ENCODE measurements at regions not wholly inside any gene's neighbourhood (a gene's known extent, or its start where the extent isn't known, plus 50 kb on each side); places are given as distances from the start of the nearest gene placed in this dataset.

GRCh38 chr3:24781454-24781853 is 286.8 kb upstream of the THRB start:
- H3K27ac Mint-ChIP-seq: no peak overlapping the region
- no peaks in the 10 kb centered on the region for H3K36me3 Mint-ChIP-seq
- no peak for ATAC-seq
- no peaks in the 10 kb centered on the region for H3K4me1 Mint-ChIP-seq
- peaks cover 13% of the 10 kb centered on the region for H3K9me3 Mint-ChIP-seq
- DNase-seq (ENCODE audit: low spot score in 2 of 2): no peak
- H3K4me3 Mint-ChIP-seq: no peak overlapping the region

- ATAC-seq (no peak), DNase-seq (ENCODE audit: low spot score in 2 of 2) (no peak)
- Mint-ChIP-seq H3K4me3 (no peak overlapping the region), H3K4me1 (no peaks in the 10 kb centered on the region), H3K9me3 (no peaks in the 10 kb centered on the region), H3K27ac (no peak overlapping the region), H3K36me3 (no peaks in the 10 kb centered on the region)
Measured at GRCh38 chr3:24793896-24794295, 299.2 kb upstream of the THRB start.

- Mint-ChIP-seq H3K27ac (no peak overlapping the region), H3K4me3 (no peak overlapping the region), H3K36me3 (no peaks in the 10 kb centered on the region), H3K9me3 (peaks cover 4% of the 10 kb centered on the region), H3K4me1 (no peaks in the 10 kb centered on the region)
- DNase-seq (ENCODE audit: low spot score in 2 of 2): no peak
- no peak for ATAC-seq
Measured at GRCh38 chr3:24802614-24803013, 308.0 kb upstream of the THRB start.

- H3K36me3 Mint-ChIP-seq: no peaks in the 10 kb centered on the region
- no peak overlapping the region for H3K27ac Mint-ChIP-seq
- ATAC-seq: no peak
- H3K9me3 Mint-ChIP-seq: peaks cover 4% of the 10 kb centered on the region
- no peak overlapping the region for H3K4me3 Mint-ChIP-seq
- no peak for DNase-seq (ENCODE audit: low spot score in 2 of 2)
- H3K4me1 Mint-ChIP-seq: no peaks in the 10 kb centered on the region
Measured at GRCh38 chr3:24804095-24804494, 309.4 kb upstream of the THRB start.

- no peaks in the 10 kb centered on the region for H3K36me3 Mint-ChIP-seq
- H3K9me3 Mint-ChIP-seq: peaks cover 5% of the 10 kb centered on the region
- no peak overlapping the region for H3K27ac Mint-ChIP-seq
- ATAC-seq (no peak), DNase-seq (ENCODE audit: low spot score in 2 of 2) (no peak)
- no peaks in the 10 kb centered on the region for H3K4me1 Mint-ChIP-seq
- H3K4me3 Mint-ChIP-seq: no peak overlapping the region
Measured at GRCh38 chr3:24810881-24811280, 316.2 kb upstream of the THRB start.

GRCh38 chr3:24812116-24812515 is 317.5 kb upstream of the THRB start:
- Mint-ChIP-seq H3K4me3 (no peak overlapping the region), H3K36me3 (no peaks in the 10 kb centered on the region), H3K27ac (no peak overlapping the region), H3K4me1 (no peaks in the 10 kb centered on the region), H3K9me3 (peaks cover 7% of the 10 kb centered on the region)
- DNase-seq (ENCODE audit: low spot score in 2 of 2) (no peak), ATAC-seq (no peak)

- no peaks in the 10 kb centered on the region for H3K36me3 Mint-ChIP-seq
- H3K4me3 Mint-ChIP-seq: no peak overlapping the region
- peaks cover 16% of the 10 kb centered on the region for H3K9me3 Mint-ChIP-seq
- DNase-seq (ENCODE audit: low spot score in 2 of 2): no peak
- H3K27ac Mint-ChIP-seq: no peak overlapping the region
- no peaks in the 10 kb centered on the region for H3K4me1 Mint-ChIP-seq
- ATAC-seq: no peak
Measured at GRCh38 chr3:24818055-24818454, 323.4 kb upstream of the THRB start.

GRCh38 chr3:24828011-24828410 is 333.4 kb upstream of the THRB start:
- Mint-ChIP-seq H3K4me1 (peaks cover 4% of the 10 kb centered on the region), H3K4me3 (no peak overlapping the region), H3K27ac (no peak overlapping the region), H3K36me3 (no peaks in the 10 kb centered on the region), H3K9me3 (peaks cover 4% of the 10 kb centered on the region)
- DNase-seq (ENCODE audit: low spot score in 2 of 2) (no peak), ATAC-seq (no peak)

- no peak for ATAC-seq
- H3K4me1 Mint-ChIP-seq: peaks cover 4% of the 10 kb centered on the region
- H3K9me3 Mint-ChIP-seq: peaks cover 7% of the 10 kb centered on the region
- DNase-seq (ENCODE audit: low spot score in 2 of 2): no peak
- no peaks in the 10 kb centered on the region for H3K36me3 Mint-ChIP-seq
- no peak overlapping the region for H3K27ac Mint-ChIP-seq
- H3K4me3 Mint-ChIP-seq: no peak overlapping the region
Measured at GRCh38 chr3:24828551-24828950, 333.9 kb upstream of the THRB start.

GRCh38 chr3:24829011-24829581 is 334.4 kb upstream of the THRB start:
- H3K36me3 Mint-ChIP-seq: no peaks in the 10 kb centered on the region

GRCh38 chr3:24829629-24830229 is 335.1 kb upstream of the THRB start:
- H3K36me3 Mint-ChIP-seq: no peaks in the 10 kb centered on the region
- H3K4me3 Mint-ChIP-seq: no peak overlapping the region
- peaks cover 4% of the 10 kb centered on the region for H3K4me1 Mint-ChIP-seq
- DNase-seq (ENCODE audit: low spot score in 2 of 2): no peak
- no peak overlapping the region for H3K27ac Mint-ChIP-seq
- ATAC-seq: no peak
- H3K9me3 Mint-ChIP-seq: peaks cover 7% of the 10 kb centered on the region

More at GRCh38 chr3:24829011-24829581, 334.4 kb upstream of the THRB start:
- Mint-ChIP-seq H3K4me3 (no peak overlapping the region), H3K9me3 (peaks cover 7% of the 10 kb centered on the region), H3K27ac (no peak overlapping the region), H3K4me1 (peaks cover 4% of the 10 kb centered on the region)
- DNase-seq (ENCODE audit: low spot score in 2 of 2) (no peak), ATAC-seq (no peak)

GRCh38 chr3:24830230-24831152 is 335.8 kb upstream of the THRB start:
- no peak for DNase-seq (ENCODE audit: low spot score in 2 of 2)
- Mint-ChIP-seq H3K4me3 (no peak overlapping the region), H3K4me1 (peaks cover 4% of the 10 kb centered on the region), H3K9me3 (peaks cover 10% of the 10 kb centered on the region), H3K36me3 (no peaks in the 10 kb centered on the region), H3K27ac (no peak overlapping the region)
- ATAC-seq: no peak

- H3K9me3 Mint-ChIP-seq: peaks cover 10% of the 10 kb centered on the region
- H3K4me3 Mint-ChIP-seq: no peak overlapping the region
- peaks cover 4% of the 10 kb centered on the region for H3K4me1 Mint-ChIP-seq
- ATAC-seq (no peak), DNase-seq (ENCODE audit: low spot score in 2 of 2) (no peak)
- no peak overlapping the region for H3K27ac Mint-ChIP-seq
- H3K36me3 Mint-ChIP-seq: no peaks in the 10 kb centered on the region
Measured at GRCh38 chr3:24831221-24831620, 336.6 kb upstream of the THRB start.

- Mint-ChIP-seq H3K36me3 (no peaks in the 10 kb centered on the region), H3K4me3 (no peak overlapping the region), H3K4me1 (peaks cover 4% of the 10 kb centered on the region), H3K27ac (no peak overlapping the region), H3K9me3 (peaks cover 5% of the 10 kb centered on the region)
- ATAC-seq (no peak), DNase-seq (ENCODE audit: low spot score in 2 of 2) (no peak)
Measured at GRCh38 chr3:24832891-24833290, 338.2 kb upstream of the THRB start.

- DNase-seq (ENCODE audit: low spot score in 2 of 2) (no peak), ATAC-seq (no peak)
- Mint-ChIP-seq H3K9me3 (peaks cover 5% of the 10 kb centered on the region), H3K27ac (no peak overlapping the region), H3K4me1 (peaks cover 4% of the 10 kb centered on the region), H3K4me3 (no peak overlapping the region), H3K36me3 (no peaks in the 10 kb centered on the region)
Measured at GRCh38 chr3:24834442-24834841, 339.8 kb upstream of the THRB start.

GRCh38 chr3:24835510-24835909 is 340.9 kb upstream of the THRB start:
- DNase-seq (ENCODE audit: low spot score in 2 of 2) (no peak), ATAC-seq (no peak)
- H3K36me3 Mint-ChIP-seq: no peaks in the 10 kb centered on the region
- no peaks in the 10 kb centered on the region for H3K4me1 Mint-ChIP-seq
- H3K27ac Mint-ChIP-seq: no peak overlapping the region
- no peak overlapping the region for H3K4me3 Mint-ChIP-seq
- peaks cover 5% of the 10 kb centered on the region for H3K9me3 Mint-ChIP-seq

All from stimulated activated effector memory CD8-positive, alpha-beta T cell treated with anti-CD3 and anti-CD28 coated beads, Interleukin-12 subunit alpha, Interleukin-12 subunit beta, amount 100 ng/mL, for 72 hours (primary cell).